Stimulated activated CD8-positive, alpha-beta memory T cell treated with anti-CD3 and anti-CD28 coated beads, Interleukin-12 subunit alpha, Interleukin-12 subunit beta, amount 100 ng/mL, for 4 hours (primary cell): ENCODE measurements at regions not wholly inside any gene's neighbourhood (a gene's known extent, or its start where the extent isn't known, plus 50 kb on each side); places are given as distances from the start of the nearest gene placed in this dataset.
"Not testable (repeated sequence)": the region's sequence is repeated elsewhere in the genome, so short reads cannot be mapped to it uniquely, and the experiment has no call there.

ENCODE experiments used
- DNase-seq: peaks from one replicate; pipeline ENCODE4 v3.0.0-alpha.2; 2020; ENCODE audit warnings: low read depth

DNA sequence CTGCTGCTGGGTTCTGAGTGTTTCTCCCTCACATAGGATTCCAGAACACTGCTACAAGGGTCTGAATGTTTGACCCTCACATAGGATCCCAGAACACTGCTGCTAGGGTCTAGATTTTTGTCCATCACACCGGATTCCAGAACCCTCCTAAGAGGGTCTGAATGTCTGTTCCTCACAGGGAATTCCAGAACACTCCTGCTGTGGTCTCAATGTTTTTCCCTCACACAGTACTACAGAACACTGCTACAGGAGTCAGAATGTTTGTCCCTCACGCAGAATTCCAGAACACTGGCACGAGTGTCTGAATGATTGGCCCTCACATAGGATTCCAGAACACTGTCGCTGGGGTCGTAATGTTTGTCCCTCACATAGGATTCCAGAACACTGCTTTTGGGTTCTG, 221.6 kb downstream of the FOXD4L6 start:
- DNase-seq: not testable (repeated sequence)

DNA sequence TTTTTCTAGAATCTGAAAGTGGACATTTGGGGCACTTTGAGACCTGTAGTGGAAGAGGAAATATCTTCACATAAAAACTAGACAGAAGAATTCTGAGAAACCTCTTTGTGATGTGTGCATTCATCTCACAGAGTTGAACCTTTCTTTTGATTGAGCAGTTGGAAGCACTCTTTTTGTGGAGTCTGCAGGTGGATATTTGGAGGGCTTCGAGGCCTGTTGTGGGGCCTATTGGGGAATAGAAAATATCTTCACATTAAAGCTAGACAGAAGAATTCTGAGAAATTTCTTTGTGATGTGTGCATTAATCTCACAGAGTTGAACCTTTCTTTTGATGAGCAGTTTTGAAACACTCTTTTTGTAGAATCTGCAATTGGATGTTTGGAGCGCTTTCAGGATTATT, 236.2 kb downstream of the FOXD4L6 start:
- DNase-seq: not testable (repeated sequence)

DNA sequence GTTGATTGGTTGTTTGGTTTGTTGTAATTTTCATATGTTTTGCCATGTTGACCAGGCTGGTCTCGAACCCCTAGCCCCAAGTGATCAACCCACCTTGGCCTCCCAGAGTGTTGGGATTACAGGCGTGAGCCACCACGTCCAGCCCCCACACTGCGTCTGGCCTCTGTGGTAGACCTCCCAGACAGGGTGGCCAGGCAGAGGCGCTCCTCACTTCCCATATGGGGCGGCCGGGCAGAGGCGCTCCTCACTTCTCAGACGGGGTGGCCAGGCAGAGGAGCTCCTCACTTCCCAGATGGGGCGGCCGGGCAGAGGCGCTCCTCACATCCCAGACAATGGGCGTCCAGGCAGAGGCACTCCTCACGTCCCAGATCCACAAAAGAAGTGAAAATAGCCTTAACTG, 242.6 kb downstream of the FOXD4L6 start:
- not testable (repeated sequence) for DNase-seq

DNA sequence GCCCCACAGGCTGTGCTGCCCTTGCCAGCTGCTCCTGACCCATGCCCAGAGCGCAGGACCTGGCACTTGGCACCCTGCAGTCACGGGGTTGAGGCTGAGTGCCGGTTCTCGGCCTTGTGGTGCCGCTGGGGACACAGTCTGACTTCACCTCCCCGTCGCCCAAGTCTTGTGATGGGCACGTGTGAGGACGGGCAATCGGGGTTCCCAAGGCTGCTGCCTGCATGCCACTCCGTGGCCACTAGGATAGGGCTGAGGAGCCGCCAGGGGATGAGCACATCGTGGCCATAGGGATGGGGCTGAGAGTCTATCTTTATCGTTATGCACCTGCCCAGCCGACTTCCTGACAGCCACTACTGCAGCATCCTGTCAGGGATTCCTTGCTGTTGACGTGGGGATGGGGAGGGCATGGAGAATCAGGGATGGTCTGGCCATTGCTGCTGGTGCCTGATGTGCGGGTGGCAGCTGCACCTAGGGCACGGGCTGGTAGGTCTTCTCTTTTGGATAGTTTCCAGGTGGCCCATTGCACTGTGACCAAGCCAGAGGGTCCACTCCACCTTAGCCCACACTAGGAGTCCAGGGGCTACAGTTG, 243.5 kb downstream of the FOXD4L6 start:
- not testable (repeated sequence) for DNase-seq

GRCh38 chr9:40884072-40884901, 244.2 kb downstream of the FOXD4L6 start:
- no peak for DNase-seq

DNA sequence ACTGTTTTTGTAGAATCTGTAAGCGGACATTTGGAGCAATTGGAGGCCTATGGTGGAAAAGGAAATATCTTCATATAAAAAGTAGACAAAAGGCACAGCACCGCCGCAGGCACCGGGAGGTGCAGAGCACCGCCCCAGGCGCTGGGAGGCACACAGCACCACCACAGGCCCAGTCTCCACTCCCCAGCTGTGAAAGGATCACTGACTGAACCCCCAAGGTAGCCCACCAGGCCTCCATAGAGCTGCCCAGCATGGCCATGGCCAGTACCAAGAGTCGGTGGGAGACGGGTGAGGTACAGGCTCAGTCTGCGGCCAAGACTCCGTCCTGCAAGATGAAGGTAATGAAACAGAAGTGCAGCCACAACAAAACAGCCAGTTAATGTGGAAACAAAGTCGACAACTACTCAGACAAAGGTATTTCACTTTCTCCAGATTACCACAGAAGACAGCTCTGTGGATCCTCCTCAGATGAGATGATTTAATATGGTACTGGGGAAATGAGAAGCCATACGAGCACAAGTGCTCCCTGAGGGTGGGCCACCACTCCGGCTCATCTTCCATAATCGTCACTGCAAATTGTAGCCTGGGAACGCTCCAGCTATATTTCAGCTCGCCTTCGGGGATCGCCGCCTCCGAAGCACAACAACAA, 244.9 kb downstream of the FOXD4L6 start:
- DNase-seq: not testable (repeated sequence)

DNA sequence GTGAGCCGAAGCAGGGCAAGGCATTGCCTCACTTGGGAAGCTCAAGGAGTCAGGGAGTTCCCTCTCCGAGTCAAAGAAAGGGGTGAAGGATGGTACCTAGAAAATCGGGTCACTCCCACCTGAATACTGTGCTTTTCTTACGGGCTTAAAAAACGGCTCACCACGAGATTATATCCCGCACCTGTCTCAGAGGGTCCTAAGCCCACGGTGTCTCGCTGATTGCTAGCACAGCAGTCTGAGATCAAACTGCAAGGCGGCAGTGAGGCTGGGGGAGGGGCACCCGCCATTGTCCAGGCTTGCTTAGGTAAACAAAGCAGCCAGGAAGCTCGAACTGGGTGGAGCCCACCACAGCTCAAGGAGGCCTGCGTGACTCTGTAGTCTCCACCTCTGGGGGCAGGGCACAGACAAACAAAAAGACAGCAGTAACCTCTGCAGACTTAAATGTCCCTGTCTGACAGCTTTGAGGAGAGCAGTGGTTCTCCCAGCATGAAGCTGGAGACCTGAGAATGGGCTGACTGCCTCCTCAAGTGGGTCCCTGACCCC, 254.7 kb downstream of the FOXD4L6 start:
- not testable (repeated sequence) for DNase-seq

DNA sequence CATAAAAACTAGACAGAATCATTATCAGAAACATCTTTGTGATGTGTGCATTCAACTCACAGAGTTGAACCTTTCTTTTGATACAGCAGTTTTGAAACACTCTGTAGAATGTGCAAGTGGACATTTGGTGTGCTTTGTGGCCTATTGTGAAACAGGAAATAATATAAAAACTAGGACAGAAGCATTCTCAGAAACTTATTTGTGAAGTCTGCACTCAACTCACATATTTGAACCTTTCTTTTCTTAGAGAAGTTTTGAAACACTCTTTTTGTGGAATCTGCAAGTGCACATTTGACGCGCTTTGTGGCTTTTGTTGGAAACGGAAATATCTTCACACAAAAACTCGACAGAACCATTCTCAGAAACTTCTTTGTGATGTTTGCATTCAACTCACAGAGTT, 260.0 kb downstream of the FOXD4L6 start:
- DNase-seq: not testable (repeated sequence)
